HCT116 (cell line): ENCODE measurements at regions not wholly inside any gene's neighbourhood (a gene's known extent, or its start where the extent isn't known, plus 50 kb on each side); places are given as distances from the start of the nearest gene placed in this dataset.

Experiments
- ATAC-seq: fragments of 200-7000 bp; cut with Tn5 transposase; 2 replicates; pipeline ENCODE4 v1.9.1; 2020; ENCODE audit warnings: mild to moderate bottlenecking, moderate library complexity
- BruUV-seq: library from RNA; stranded (reverse); fragments of 400-500 nt; replicated peaks from 2 replicates; lab custom pipeline; 2021; lab: Mats Ljungman, UMichigan
- CTCF ChIA-PET: fragments of 300-600 bp; sonication (Branson Sonifier 250); formaldehyde crosslinking; loops from one replicate; lab custom pipeline; 2021; ENCODE audit warnings: antibody characterized with exemption; lab: Charles Lee
- POLR2A ChIA-PET: fragments of 300-600, 350-600 bp; sonication (Branson Sonifier 250); formaldehyde crosslinking; loops from one replicate; lab custom pipeline; 2021; ENCODE audit warnings: antibody characterized with exemption; lab: Charles Lee
- RAD21 ChIA-PET, 2 experiments: fragments of 300-600 bp; sonication (Branson Sonifier 250); formaldehyde crosslinking; loops; one replicate each; lab custom pipeline; 2023; ENCODE audit warnings: low total read pairs in 2 of 2; ENCODE audit not compliant: uncharacterized antibody in 2 of 2, unreplicated experiment in 2 of 2, low non-redundant PET in 1 of 2; lab: Charles Lee
- DNase-seq: peaks from one replicate; pipeline ENCODE4 v3.0.0-alpha.2; 2010; ENCODE audit warnings: low read depth, low spot score
- H2AFZ ChIP-seq: fragments of 200-600 bp; shearing (Covaris generic), sonication (generic); 2 replicates; pipeline ENCODE4 v1.6.1; 2017; ENCODE audit warnings: low read depth, mixed run types, mixed read lengths, antibody characterized with exemption, low read length; ENCODE audit not compliant: poor library complexity, severe bottlenecking
- H3K27ac ChIP-seq: 2 replicates; pipeline ENCODE4 v1.5.1; 2012; ENCODE audit warnings: low read depth, low read length
- H3K27me3 ChIP-seq: fragments of 200-600 bp; sonication (generic); 2 replicates; pipeline ENCODE4 v1.6.1; 2016; ENCODE audit warnings: mixed run types, low read length, mixed read lengths; ENCODE audit not compliant: insufficient read depth
- H3K36me3 ChIP-seq, 2 experiments: fragments of 200-500 bp in 1 of 2; fragments of 200-600 bp in 1 of 2; sonication (Bioruptor generic) in 1 of 2; sonication (generic) in 1 of 2; 2 replicates each; pipeline versions ENCODE4 v1.5.1 to v1.6.1; 2014 to 2016; ENCODE audit warnings: low read length in 2 of 2, inconsistent platforms in 1 of 2, mixed read lengths in 1 of 2, mixed run types in 1 of 2; ENCODE audit not compliant: insufficient read depth in 2 of 2, control insufficient read depth in 1 of 2
- H3K4me1 ChIP-seq, 2 experiments: fragments of 200-600 bp in 1 of 2; sonication (generic) in 1 of 2; 2 replicates each; pipeline versions ENCODE4 v1.5.1 to v1.6.1; 2012 to 2017; ENCODE audit warnings: low read length in 2 of 2, inconsistent platforms in 1 of 2, mild to moderate bottlenecking in 1 of 2, mixed read lengths in 1 of 2, mixed run types in 1 of 2, moderate library complexity in 1 of 2; ENCODE audit not compliant: insufficient read depth in 2 of 2, control insufficient read depth in 1 of 2
- H3K4me2 ChIP-seq: fragments of 200-600 bp; sonication (generic); 2 replicates; pipeline ENCODE4 v1.6.1; 2017; ENCODE audit warnings: mixed run types, low read length, mixed read lengths
- H3K4me3 ChIP-seq, 2 experiments: fragments of 200-600 bp in 1 of 2; sonication (generic) in 1 of 2; replicated peaks in 1 of 2; 2 replicates each; pipeline ENCODE4 v1.5.1; 2011 to 2016; ENCODE audit warnings: low read length in 2 of 2, control low read depth in 1 of 2, low read depth in 1 of 2, mild to moderate bottlenecking in 1 of 2, mixed read lengths in 1 of 2, mixed run types in 1 of 2
- H3K79me2 ChIP-seq: fragments of 200-600 bp; sonication (generic); 2 replicates; pipeline ENCODE4 v1.6.1; 2017; ENCODE audit warnings: mild to moderate bottlenecking, mixed run types, low read length, moderate library complexity, mixed read lengths; ENCODE audit not compliant: insufficient read depth
- H3K9ac ChIP-seq: fragments of 200-600 bp; sonication (generic); 2 replicates; pipeline ENCODE4 v1.6.1; 2016; ENCODE audit warnings: low read length, mixed read lengths
- H3K9me2 ChIP-seq: fragments of 200-600 bp; sonication (generic), shearing (Covaris generic); 2 replicates; pipeline ENCODE4 v1.6.1; 2017; ENCODE audit warnings: mixed run types, mild to moderate bottlenecking, moderate library complexity; ENCODE audit not compliant: insufficient read depth
- H3K9me3 ChIP-seq, 2 experiments: fragments of 200-500 bp in 1 of 2; fragments of 200-600 bp in 1 of 2; sonication (Bioruptor generic) in 1 of 2; sonication (generic) in 1 of 2; 2 replicates each; pipeline ENCODE4 v1.6.1; 2014 to 2017; ENCODE audit warnings: low read length in 2 of 2, mixed read lengths in 2 of 2, inconsistent platforms in 1 of 2, low read depth in 1 of 2, mild to moderate bottlenecking in 1 of 2, mixed run types in 1 of 2, moderate library complexity in 1 of 2; ENCODE audit not compliant: control insufficient read depth in 1 of 2, insufficient read depth in 1 of 2
- H4K20me1 ChIP-seq: fragments of 200-600 bp; sonication (generic), shearing (Covaris generic); 2 replicates; pipeline ENCODE4 v1.6.1; 2017; ENCODE audit warnings: mixed run types, mild to moderate bottlenecking, moderate library complexity; ENCODE audit not compliant: insufficient read depth
- ATF3 ChIP-seq: IDR thresholded peaks from 2 replicates; pipeline ENCODE4 v1.6.1; 2012
- CEBPB ChIP-seq: IDR thresholded peaks from 2 replicates; pipeline ENCODE4 v1.6.1; 2012; ENCODE audit warnings: low read depth
- EZH2phosphoT487 ChIP-seq: fragments of 200-600 bp; IDR thresholded peaks from 2 replicates; pipeline ENCODE4 v1.6.1; 2018; ENCODE audit warnings: antibody characterized with exemption, borderline replicate concordance
- MAX ChIP-seq: IDR thresholded peaks from 2 replicates; pipeline ENCODE4 v1.6.1; 2012
- SRF ChIP-seq: IDR thresholded peaks from 2 replicates; pipeline ENCODE4 v1.6.1; 2012; ENCODE audit warnings: low read depth
- TCF7L2 ChIP-seq: IDR thresholded peaks from 2 replicates; pipeline ENCODE4 v1.7.0; 2011; ENCODE audit warnings: borderline replicate concordance, inconsistent platforms; ENCODE audit not compliant: insufficient read depth, insufficient read length; ENCODE audit errors: extremely low read depth
- YY1 ChIP-seq: IDR thresholded peaks from 2 replicates; pipeline ENCODE4 v1.6.1; 2011; ENCODE audit warnings: low read length, low read depth, moderate library complexity, mild to moderate bottlenecking; ENCODE audit not compliant: insufficient replicate concordance; ENCODE audit errors: extremely low read depth
- intact Hi-C: fragments of 100-400 bp; cut with micrococcal nuclease; formaldehyde crosslinking; loops from 2 replicates; pipeline ENCODE4 v1.10.0; 2022
- TF ChIP-seq, protein P1 (sequence below): IDR thresholded peaks from 2 replicates; pipeline ENCODE4 v1.6.1; 2012; ENCODE audit warnings: low read depth

GRCh38 chr11:97965849-97966646, 1054.7 kb upstream of the CNTN5 start:
- no peaks in the 10 kb centered on the region for H3K4me1 ChIP-seq
- no peaks in the 10 kb centered on the region for H4K20me1 ChIP-seq
- H2AFZ ChIP-seq: no peak overlapping the region
- no peaks in the 10 kb centered on the region for H3K27me3 ChIP-seq
- H3K79me2 ChIP-seq: no peaks in the 10 kb centered on the region
- no peak overlapping the region for H3K4me2 ChIP-seq
- no peaks in the 10 kb centered on the region for H3K36me3 ChIP-seq
- ATAC-seq: no peak
- RAD21 ChIA-PET: no interaction called here
- H3K9me3 ChIP-seq: peaks cover 0 to 4% of the 10 kb centered on the region in 2 experiments; a peak in 2 of 4 replicates
- BruUV-seq: no TSS peak
- H3K9me2 ChIP-seq: no peaks in the 10 kb centered on the region
- no peak overlapping the region for H3K27ac ChIP-seq
- POLR2A ChIA-PET: no interaction called here
- CTCF ChIA-PET: no interaction called here
- H3K4me3 ChIP-seq: no peak overlapping the region
- TF ChIP-seq SRF (no peak), TCF7L2 (no peak), YY1 (no peak), EZH2phosphoT487 (no peak), CEBPB (no peak), ATF3 (no peak), MAX (no peak)
- TF ChIP-seq, protein P1, sequence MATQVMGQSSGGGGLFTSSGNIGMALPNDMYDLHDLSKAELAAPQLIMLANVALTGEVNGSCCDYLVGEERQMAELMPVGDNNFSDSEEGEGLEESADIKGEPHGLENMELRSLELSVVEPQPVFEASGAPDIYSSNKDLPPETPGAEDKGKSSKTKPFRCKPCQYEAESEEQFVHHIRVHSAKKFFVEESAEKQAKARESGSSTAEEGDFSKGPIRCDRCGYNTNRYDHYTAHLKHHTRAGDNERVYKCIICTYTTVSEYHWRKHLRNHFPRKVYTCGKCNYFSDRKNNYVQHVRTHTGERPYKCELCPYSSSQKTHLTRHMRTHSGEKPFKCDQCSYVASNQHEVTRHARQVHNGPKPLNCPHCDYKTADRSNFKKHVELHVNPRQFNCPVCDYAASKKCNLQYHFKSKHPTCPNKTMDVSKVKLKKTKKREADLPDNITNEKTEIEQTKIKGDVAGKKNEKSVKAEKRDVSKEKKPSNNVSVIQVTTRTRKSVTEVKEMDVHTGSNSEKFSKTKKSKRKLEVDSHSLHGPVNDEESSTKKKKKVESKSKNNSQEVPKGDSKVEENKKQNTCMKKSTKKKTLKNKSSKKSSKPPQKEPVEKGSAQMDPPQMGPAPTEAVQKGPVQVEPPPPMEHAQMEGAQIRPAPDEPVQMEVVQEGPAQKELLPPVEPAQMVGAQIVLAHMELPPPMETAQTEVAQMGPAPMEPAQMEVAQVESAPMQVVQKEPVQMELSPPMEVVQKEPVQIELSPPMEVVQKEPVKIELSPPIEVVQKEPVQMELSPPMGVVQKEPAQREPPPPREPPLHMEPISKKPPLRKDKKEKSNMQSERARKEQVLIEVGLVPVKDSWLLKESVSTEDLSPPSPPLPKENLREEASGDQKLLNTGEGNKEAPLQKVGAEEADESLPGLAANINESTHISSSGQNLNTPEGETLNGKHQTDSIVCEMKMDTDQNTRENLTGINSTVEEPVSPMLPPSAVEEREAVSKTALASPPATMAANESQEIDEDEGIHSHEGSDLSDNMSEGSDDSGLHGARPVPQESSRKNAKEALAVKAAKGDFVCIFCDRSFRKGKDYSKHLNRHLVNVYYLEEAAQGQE: no peak
- TF ChIP-seq, all 23 proteins: peak for 0
- H3K9ac ChIP-seq: no peak overlapping the region
- DNase-seq: no peak
- intact Hi-C loops: no loop called here
